Type B pancreatic cell (in vitro differentiated cells): ENCODE measurements at regions not wholly inside any gene's neighbourhood (a gene's known extent, or its start where the extent isn't known, plus 50 kb on each side); places are given as distances from the start of the nearest gene placed in this dataset.

Experiments used
- DNase-seq: peaks from one replicate; pipeline ENCODE4 v3.0.0; 2021; ENCODE audit warnings: mixed read lengths; ENCODE audit not compliant: unreplicated experiment; ENCODE audit errors: extremely low spot score
- H3K27ac Mint-ChIP-seq: 2 replicates; pipeline ENCODE4 v1.8.0; 2021; ENCODE audit warnings: mild to moderate bottlenecking, mixed read lengths
- H3K27me3 Mint-ChIP-seq: 2 replicates; pipeline ENCODE4 v1.8.0; 2021; ENCODE audit warnings: mixed read lengths
- H3K36me3 Mint-ChIP-seq: 2 replicates; pipeline ENCODE4 v1.8.0; 2021; ENCODE audit warnings: mixed read lengths
- H3K4me1 Mint-ChIP-seq: one replicate; pipeline ENCODE4 v1.8.0; 2021; ENCODE audit warnings: mixed read lengths; ENCODE audit not compliant: unreplicated experiment
- H3K4me3 Mint-ChIP-seq: 2 replicates; pipeline ENCODE4 v1.8.0; 2021; ENCODE audit warnings: mild to moderate bottlenecking, mixed read lengths
- H3K9me3 Mint-ChIP-seq: 2 replicates; pipeline ENCODE4 v1.8.0; 2021; ENCODE audit warnings: mixed read lengths
- CTCF ChIP-seq: fragments of 200-600 bp; sonication (generic); conservative IDR thresholded peaks from 2 replicates; pipeline ENCODE4 v1.5.0; 2021; ENCODE audit warnings: antibody characterized with exemption, mild to moderate bottlenecking

- Mint-ChIP-seq H3K4me1 (no peaks in the 10 kb centered on the region), H3K27ac (no peak overlapping the region), H3K9me3 (peaks cover 17% of the 10 kb centered on the region), H3K36me3 (no peaks in the 10 kb centered on the region), H3K4me3 (no peak overlapping the region), H3K27me3 (no peaks in the 10 kb centered on the region)
- no peak for DNase-seq
- no peak for TF ChIP-seq CTCF
Observed at GRCh38 chr4:127103681-127104115, 529.1 kb upstream of the INTU start.

- H3K4me3 Mint-ChIP-seq: no peak overlapping the region
- H3K4me1 Mint-ChIP-seq: peaks cover 4% of the 10 kb centered on the region
- H3K27ac Mint-ChIP-seq: no peak overlapping the region
- no peaks in the 10 kb centered on the region for H3K27me3 Mint-ChIP-seq
- DNase-seq: no peak
- no peaks in the 10 kb centered on the region for H3K9me3 Mint-ChIP-seq
- H3K36me3 Mint-ChIP-seq: no peaks in the 10 kb centered on the region
- no peak for TF ChIP-seq CTCF
Observed at GRCh38 chr4:127113844-127114362, 518.9 kb upstream of the INTU start.

- Mint-ChIP-seq H3K27ac (no peak overlapping the region), H3K4me3 (no peak overlapping the region)
Observed at GRCh38 chr4:127118681-127119080, 514.1 kb upstream of the INTU start.

GRCh38 chr4:127120441-127121090, 512.2 kb upstream of the INTU start:
- no peak for DNase-seq
- no peak overlapping the region for H3K27ac Mint-ChIP-seq
- H3K4me3 Mint-ChIP-seq: no peak overlapping the region
- H3K27me3 Mint-ChIP-seq: no peaks in the 10 kb centered on the region
- peaks cover 6% of the 10 kb centered on the region for H3K4me1 Mint-ChIP-seq
- no peak for TF ChIP-seq CTCF
- peaks cover 4% of the 10 kb centered on the region for H3K9me3 Mint-ChIP-seq
- no peaks in the 10 kb centered on the region for H3K36me3 Mint-ChIP-seq

More at GRCh38 chr4:127118681-127119080, 514.1 kb upstream of the INTU start:
- Mint-ChIP-seq H3K27me3 (no peaks in the 10 kb centered on the region), H3K36me3 (no peaks in the 10 kb centered on the region), H3K4me1 (peaks cover 6% of the 10 kb centered on the region), H3K9me3 (peaks cover 3% of the 10 kb centered on the region)
- no peak for DNase-seq
- TF ChIP-seq CTCF: no peak

- DNase-seq: no peak
- no peaks in the 10 kb centered on the region for H3K4me1 Mint-ChIP-seq
- no peak overlapping the region for H3K4me3 Mint-ChIP-seq
- no peaks in the 10 kb centered on the region for H3K27me3 Mint-ChIP-seq
- no peaks in the 10 kb centered on the region for H3K36me3 Mint-ChIP-seq
- H3K27ac Mint-ChIP-seq: no peak overlapping the region
- H3K9me3 Mint-ChIP-seq: peaks cover 4% of the 10 kb centered on the region
- TF ChIP-seq CTCF: peak; percentile 30
Observed at GRCh38 chr4:127124919-127125318, 507.8 kb upstream of the INTU start.
